BLaER1 (cell line): ENCODE measurements at regions not wholly inside any gene's neighbourhood (a gene's known extent, or its start where the extent isn't known, plus 50 kb on each side); places are given as distances from the start of the nearest gene placed in this dataset.

Experiments
- H3K27ac ChIP-seq: shearing (Covaris generic); formaldehyde crosslinking; 2 replicates; pipeline ENCODE4 v1.8.1; 2022
- H3K27me3 ChIP-seq: shearing (Covaris generic); formaldehyde crosslinking; 2 replicates; pipeline ENCODE4 v1.8.1; 2022
- H3K36me3 ChIP-seq: shearing (Covaris generic); formaldehyde crosslinking; 2 replicates; pipeline ENCODE4 v1.8.1; 2022
- H3K4me1 ChIP-seq: shearing (Covaris generic); formaldehyde crosslinking; 2 replicates; pipeline ENCODE4 v1.8.1; 2022
- H3K4me2 ChIP-seq: shearing (Covaris generic); formaldehyde crosslinking; 2 replicates; pipeline ENCODE4 v1.8.1; 2022
- H3K4me3 ChIP-seq: shearing (Covaris generic); formaldehyde crosslinking; 2 replicates; pipeline ENCODE4 v1.8.1; 2022
- H3K9ac ChIP-seq: shearing (Covaris generic); formaldehyde crosslinking; 2 replicates; pipeline ENCODE4 v1.8.1; 2022
- H3K9me3 ChIP-seq: shearing (Covaris generic); formaldehyde crosslinking; 2 replicates; pipeline ENCODE4 v1.8.1; 2022
- H4K20me1 ChIP-seq: shearing (Covaris generic); formaldehyde crosslinking; 2 replicates; pipeline ENCODE4 v1.8.1; 2022
- Cebpa-rat ChIP-seq: shearing (Covaris generic); IDR thresholded peaks from 2 replicates; pipeline ENCODE4 v1.8.1; 2022

GRCh38 chr19:27529158-27529557 is 1683.8 kb downstream of the UQCRFS1 start:
- Histone ChIP-seq H3K36me3 (no peaks in the 10 kb centered on the region), H3K27me3 (no peaks in the 10 kb centered on the region), H3K4me1 (no peaks in the 10 kb centered on the region), H3K4me3 (no peak overlapping the region), H3K27ac (no peak overlapping the region), H3K4me2 (no peak overlapping the region), H3K9ac (no peak overlapping the region), H3K9me3 (peaks cover 92% of the 10 kb centered on the region), H4K20me1 (no peaks in the 10 kb centered on the region)
- TF ChIP-seq Cebpa-rat = no peak

- Histone ChIP-seq H4K20me1 (no peaks in the 10 kb centered on the region), H3K27me3 (no peaks in the 10 kb centered on the region), H3K27ac (no peak overlapping the region), H3K4me3 (no peak overlapping the region), H3K9me3 (peaks cover 29% of the 10 kb centered on the region), H3K4me1 (no peaks in the 10 kb centered on the region), H3K9ac (no peak overlapping the region), H3K36me3 (no peaks in the 10 kb centered on the region), H3K4me2 (no peak overlapping the region)
- TF ChIP-seq Cebpa-rat = no peak
These were observed 1690.7 kb downstream of the UQCRFS1 start for GRCh38 chr19:27522223-27522622.
